ENCODE measurements at regions not wholly inside any gene's neighbourhood (a gene's known extent, or its start where the extent isn't known, plus 50 kb on each side); places are given as distances from the start of the nearest gene placed in this dataset.
"Not testable (repeated sequence)": the region's sequence is repeated elsewhere in the genome, so short reads cannot be mapped to it uniquely, and the experiment has no call there.

- no peak overlapping the region for H3K4me3 ChIP-seq
- no peaks in the 10 kb centered on the region for H3K4me1 ChIP-seq (replicated peaks in 1 of 2)
- no peak for ATAC-seq (replicated peaks in 6 of 8)
- WGBS, 10 experiments, result 50 to 100% (median 70%) methylated on average over 1 to 3 of the region's 3 CpGs; no CpG with 5 or more reads in 1 of the 10 experiments
- in situ Hi-C loops (cut with MboI; ENCODE audit: low pct_unique_long_range_greater_than_20kb in 2 of 9, low sequenced_read_pairs in 9 of 9, unreplicated experiment in 9 of 9), result loop anchor here in 1 of 9 experiments (25.0 kb wide), 2 partner anchors 1006 to 1306 kb away; partner anchors contain the start of gene KCND2
- no peak overlapping the region for H3K27ac ChIP-seq
Observed at GRCh38 chr7:119256446-119257131, 1016.4 kb upstream of the KCND2 start.

- WGBS, 10 experiments, result 0 to 100% (median 50%) methylated on average over 1 to 2 of the region's 2 CpGs; no CpG with 5 or more reads in 2 of the 10 experiments
- not testable (repeated sequence) for ATAC-seq (replicated peaks in 6 of 8); H3K27ac ChIP-seq; H3K4me1 ChIP-seq (replicated peaks in 1 of 2); H3K4me3 ChIP-seq
- in situ Hi-C loops (cut with MboI; ENCODE audit: low pct_unique_long_range_greater_than_20kb in 2 of 9, low sequenced_read_pairs in 9 of 9, unreplicated experiment in 9 of 9), result loop anchor here in 1 of 9 experiments (25.0 kb wide), 2 partner anchors 996 to 1296 kb away; partner anchors contain the start of gene KCND2
Observed at GRCh38 chr7:119266790-119267189, 1006.2 kb upstream of the KCND2 start.

DNA sequence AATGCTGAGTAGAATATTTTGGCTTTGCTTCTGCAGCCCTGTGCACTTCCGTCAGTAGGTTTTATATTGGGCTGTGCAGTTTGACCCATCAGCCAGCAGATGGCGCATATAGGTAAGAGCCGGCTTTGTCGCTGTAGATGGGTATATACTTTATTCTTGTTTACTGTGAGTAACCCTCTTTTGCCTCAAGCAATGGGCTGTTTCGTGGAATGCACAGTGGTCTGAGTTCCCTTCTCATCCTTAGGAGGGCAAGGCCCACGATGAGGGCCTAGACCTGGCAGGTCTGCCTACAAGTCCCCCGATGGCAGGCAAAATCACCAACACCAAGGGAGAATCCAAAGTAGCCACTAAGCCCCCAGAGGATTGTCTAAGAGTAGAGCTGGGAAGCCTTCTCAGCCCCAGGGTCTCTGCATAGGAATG is 1002.9 kb upstream of the KCND2 start:
- H3K4me3 ChIP-seq, result no peak overlapping the region
- WGBS, 10 experiments, result 0 to 39% (median 12%) methylated on average over 1 to 6 of the region's 7 CpGs; no CpG with 5 or more reads in 2 of the 10 experiments
- H3K27ac ChIP-seq, result no peak overlapping the region
- ATAC-seq (replicated peaks in 6 of 8), result peak; percentile 58 to 95 (median 77)
- H3K4me1 ChIP-seq (replicated peaks in 1 of 2), result no peaks in the 10 kb centered on the region
- in situ Hi-C loops (cut with MboI; ENCODE audit: low pct_unique_long_range_greater_than_20kb in 2 of 9, low sequenced_read_pairs in 9 of 9, unreplicated experiment in 9 of 9), result loop anchor here in 1 of 9 experiments (25.0 kb wide), 2 partner anchors 992 to 1292 kb away; partner anchors contain the start of gene KCND2

- in situ Hi-C loops (cut with MboI; ENCODE audit: low pct_unique_long_range_greater_than_20kb in 2 of 9, low sequenced_read_pairs in 9 of 9, unreplicated experiment in 9 of 9), result loop anchor here in 1 of 9 experiments (25.0 kb wide), 2 partner anchors 992 to 1292 kb away; partner anchors contain the start of gene KCND2
- no peaks in the 10 kb centered on the region for H3K4me1 ChIP-seq (replicated peaks in 1 of 2)
- no peak overlapping the region for H3K4me3 ChIP-seq
- 10 to 100% (median 87%) methylated on average over 1 to 5 of the region's 6 CpGs; no CpG with 5 or more reads in 3 of the 10 experiments for WGBS, 10 experiments
- peak in 1 of 8 experiments; percentile 54 for ATAC-seq (replicated peaks in 6 of 8)
- no peak overlapping the region for H3K27ac ChIP-seq
Observed at GRCh38 chr7:119270644-119271043, 1002.3 kb upstream of the KCND2 start.

DNA sequence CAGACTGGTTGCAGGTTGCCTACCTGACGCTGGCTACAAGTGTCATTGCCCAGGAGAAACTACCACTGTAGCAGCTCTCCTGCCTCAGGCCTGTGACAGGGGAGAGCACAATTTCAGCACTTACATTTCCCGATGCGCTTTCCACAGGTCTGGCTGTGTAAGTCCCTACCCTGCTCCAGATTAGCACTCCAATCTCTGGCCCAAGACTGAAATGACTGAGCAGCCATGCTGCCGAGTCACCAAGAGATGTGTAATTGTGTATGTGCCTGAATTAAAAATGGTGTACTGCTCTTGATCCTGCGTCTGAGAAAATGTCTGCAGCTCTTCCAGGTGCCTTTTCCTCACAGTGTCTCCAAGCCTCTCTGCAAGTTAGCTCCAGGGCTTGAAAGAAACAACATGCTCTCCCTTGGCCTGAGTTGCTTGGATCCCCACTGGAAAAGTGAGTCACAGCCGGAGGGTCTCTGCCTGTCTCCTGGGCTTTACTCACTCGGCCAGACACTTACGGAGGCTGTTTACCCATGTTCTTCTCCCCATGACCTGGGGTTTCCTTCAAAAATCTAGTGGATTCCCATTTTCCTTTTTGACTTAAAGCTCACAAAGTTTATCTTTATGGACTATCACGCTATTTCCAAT is 1001.7 kb upstream of the KCND2 start:
- no peak for ATAC-seq (replicated peaks in 6 of 8)
- in situ Hi-C loops (cut with MboI; ENCODE audit: low pct_unique_long_range_greater_than_20kb in 2 of 9, low sequenced_read_pairs in 9 of 9, unreplicated experiment in 9 of 9), result loop anchor here in 1 of 9 experiments (25.0 kb wide), 2 partner anchors 991 to 1291 kb away; partner anchors contain the start of gene KCND2
- no peak overlapping the region for H3K4me3 ChIP-seq
- WGBS, 10 experiments, result 10 to 100% (median 68%) methylated on average over 1 to 6 of the region's 9 CpGs; no CpG with 5 or more reads in 4 of the 10 experiments
- H3K27ac ChIP-seq, result no peak overlapping the region
- no peaks in the 10 kb centered on the region for H3K4me1 ChIP-seq (replicated peaks in 1 of 2)

GRCh38 chr7:119281181-119281846 is 991.7 kb upstream of the KCND2 start:
- ATAC-seq (replicated peaks in 6 of 8), result peak in 1 of 8 experiments; percentile 29
- Histone ChIP-seq H3K4me3 (no peak overlapping the region), H3K27ac (no peak overlapping the region), H3K4me1 (replicated peaks in 1 of 2) (no peaks in the 10 kb centered on the region)
- WGBS, 10 experiments, result 78 to 100% methylated on average over 1 of the region's 1 CpG; no CpG with 5 or more reads in 8 of the 10 experiments
- in situ Hi-C loops (cut with MboI; ENCODE audit: low pct_unique_long_range_greater_than_20kb in 2 of 9, low sequenced_read_pairs in 9 of 9, unreplicated experiment in 9 of 9), result no loop called here

- Histone ChIP-seq H3K27ac (no peak overlapping the region), H3K4me1 (replicated peaks in 1 of 2) (no peaks in the 10 kb centered on the region), H3K4me3 (no peak overlapping the region)
- no peak for ATAC-seq (replicated peaks in 6 of 8)
- in situ Hi-C loops (cut with MboI; ENCODE audit: low pct_unique_long_range_greater_than_20kb in 2 of 9, low sequenced_read_pairs in 9 of 9, unreplicated experiment in 9 of 9), result no loop called here
- 11 to 100% (median 78%) methylated on average over 1 to 3 of the region's 3 CpGs; no CpG with 5 or more reads in 1 of the 10 experiments for WGBS, 10 experiments
Observed at GRCh38 chr7:119283353-119283752, 989.6 kb upstream of the KCND2 start.

GRCh38 chr7:119288416-119288815 is 984.6 kb upstream of the KCND2 start:
- no peak overlapping the region for H3K27ac ChIP-seq
- H3K4me1 ChIP-seq (replicated peaks in 1 of 2), result no peaks in the 10 kb centered on the region
- H3K4me3 ChIP-seq, result no peak overlapping the region
- in situ Hi-C loops (cut with MboI; ENCODE audit: low pct_unique_long_range_greater_than_20kb in 2 of 9, low sequenced_read_pairs in 9 of 9, unreplicated experiment in 9 of 9), result no loop called here
- WGBS, 10 experiments, result 0 to 100% (median 48%) methylated on average over 1 of the region's 1 CpG; no CpG with 5 or more reads in 4 of the 10 experiments
- no peak for ATAC-seq (replicated peaks in 6 of 8)

GRCh38 chr7:119300341-119300740 is 972.6 kb upstream of the KCND2 start:
- 0 to 93% (median 76%) methylated on average over 2 to 3 of the region's 3 CpGs; no CpG with 5 or more reads in 1 of the 10 experiments for WGBS, 10 experiments

DNA sequence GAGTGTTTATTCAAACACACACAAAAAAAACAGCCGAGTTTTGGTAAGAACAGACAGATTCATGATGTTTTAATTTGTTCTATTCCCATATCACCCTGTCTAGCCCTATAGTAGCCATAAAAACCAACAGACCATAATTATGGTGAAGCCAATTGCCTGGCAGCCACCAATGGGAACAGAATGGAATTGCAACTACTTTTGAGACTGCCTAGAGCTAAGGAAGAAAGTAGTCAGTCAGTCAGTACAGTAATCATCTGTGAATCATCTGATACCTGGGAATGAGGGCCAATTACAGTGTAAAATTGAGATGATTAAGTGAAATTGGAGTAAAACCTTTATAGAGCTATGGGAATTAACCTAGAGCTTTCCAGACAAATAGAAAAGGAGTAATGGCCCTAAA is 952.7 kb upstream of the KCND2 start:
- Histone ChIP-seq H3K4me1 (replicated peaks in 1 of 2) (no peaks in the 10 kb centered on the region), H3K4me3 (no peak overlapping the region), H3K27ac (no peak overlapping the region)
- in situ Hi-C loops (cut with MboI; ENCODE audit: low pct_unique_long_range_greater_than_20kb in 2 of 9, low sequenced_read_pairs in 9 of 9, unreplicated experiment in 9 of 9), result no loop called here
- 0 to 83% (median 64%) methylated on average over 1 of the region's 1 CpG; no CpG with 5 or more reads in 1 of the 10 experiments for WGBS, 10 experiments
- no peak for ATAC-seq (replicated peaks in 6 of 8)

More at GRCh38 chr7:119300341-119300740, 972.6 kb upstream of the KCND2 start:
- H3K4me1 ChIP-seq (replicated peaks in 1 of 2); H3K27ac ChIP-seq; H3K4me3 ChIP-seq; ATAC-seq (replicated peaks in 6 of 8); in situ Hi-C loops (cut with MboI; ENCODE audit: low pct_unique_long_range_greater_than_20kb in 2 of 9, low sequenced_read_pairs in 9 of 9, unreplicated experiment in 9 of 9): not testable (repeated sequence)

DNA sequence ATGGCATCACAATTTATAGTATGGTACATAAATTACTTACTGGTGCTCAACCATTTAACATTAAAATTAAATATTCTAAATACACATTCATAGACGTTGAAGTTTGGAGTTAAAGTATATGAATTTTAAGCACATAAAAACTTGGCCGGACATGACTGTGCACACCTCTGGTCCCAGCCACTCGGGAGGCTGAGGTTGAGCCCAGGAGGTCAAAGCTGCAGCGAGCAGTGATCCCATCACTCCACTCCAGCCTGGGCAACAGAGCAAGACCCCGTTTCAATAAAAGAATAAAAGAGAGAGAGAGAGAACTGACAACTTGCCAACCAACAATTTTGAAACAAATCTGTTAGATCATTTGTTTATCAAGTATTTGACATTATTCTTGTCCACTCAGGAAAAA is 943.3 kb upstream of the KCND2 start:
- H3K4me3 ChIP-seq, result no peak overlapping the region
- no peaks in the 10 kb centered on the region for H3K4me1 ChIP-seq (replicated peaks in 1 of 2)
- whole genome bisulfite sequencing, 10 experiments, result 5 to 95% (median 60%) methylated on average over 1 to 5 of the region's 5 CpGs; no CpG with 5 or more reads in 1 of the 10 experiments
- in situ Hi-C loops (cut with MboI; ENCODE audit: low pct_unique_long_range_greater_than_20kb in 2 of 9, low sequenced_read_pairs in 9 of 9, unreplicated experiment in 9 of 9), result no loop called here
- H3K27ac ChIP-seq, result no peak overlapping the region
- no peak for ATAC-seq (replicated peaks in 6 of 8)

DNA sequence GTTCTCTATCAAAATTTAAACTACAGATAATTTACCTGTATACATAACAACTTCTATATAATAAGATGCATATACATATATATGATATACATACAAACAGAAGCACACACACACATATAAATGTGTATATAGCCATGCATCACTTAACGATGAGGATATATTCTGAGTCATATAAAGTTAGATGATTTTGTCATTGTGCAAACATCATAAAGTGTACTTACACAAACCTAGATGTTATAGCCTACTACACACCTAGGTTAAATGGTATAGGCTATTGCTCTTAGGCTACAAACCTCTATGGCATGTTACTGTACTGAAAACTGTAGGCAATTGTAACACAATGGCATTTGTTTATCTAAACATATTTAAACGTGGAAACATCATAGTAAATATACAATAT is 937.6 kb upstream of the KCND2 start:
- in situ Hi-C loops (cut with MboI; ENCODE audit: low pct_unique_long_range_greater_than_20kb in 2 of 9, low sequenced_read_pairs in 9 of 9, unreplicated experiment in 9 of 9), result no loop called here
- Histone ChIP-seq H3K27ac (no peak overlapping the region), H3K4me3 (no peak overlapping the region), H3K4me1 (replicated peaks in 1 of 2) (no peaks in the 10 kb centered on the region)
- no peak for ATAC-seq (replicated peaks in 6 of 8)
- WGBS, 10 experiments, result 0 to 100% (median 67%) methylated on average over 1 to 2 of the region's 2 CpGs; no CpG with 5 or more reads in 1 of the 10 experiments

DNA sequence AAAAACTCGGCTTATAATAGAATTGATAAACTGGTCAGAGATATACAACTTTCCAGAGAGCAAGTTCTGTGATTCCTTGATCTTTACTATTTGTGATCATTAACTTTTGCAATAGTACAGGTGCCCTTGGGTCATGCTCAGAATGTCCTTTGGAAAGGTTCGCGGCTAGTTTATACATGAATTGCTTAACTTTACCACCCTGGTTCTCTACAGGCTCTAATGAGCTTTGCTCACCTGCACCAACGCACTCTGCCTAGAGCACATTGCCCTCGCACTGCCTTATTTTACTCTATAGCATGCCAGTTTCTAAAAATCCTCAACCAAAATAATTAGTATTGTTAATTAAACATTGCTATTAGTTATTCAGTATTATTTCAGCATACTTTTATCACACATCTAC is 931.2 kb upstream of the KCND2 start:
- H3K4me3 ChIP-seq, result no peak overlapping the region
- WGBS, 10 experiments, result 21 to 100% (median 84%) methylated on average over 1 to 5 of the region's 5 CpGs
- H3K27ac ChIP-seq, result no peak overlapping the region
- no peaks in the 10 kb centered on the region for H3K4me1 ChIP-seq (replicated peaks in 1 of 2)
- in situ Hi-C loops (cut with MboI; ENCODE audit: low pct_unique_long_range_greater_than_20kb in 2 of 9, low sequenced_read_pairs in 9 of 9, unreplicated experiment in 9 of 9), result no loop called here
- no peak for ATAC-seq (replicated peaks in 6 of 8)
